ENCODE measurements at regions not wholly inside any gene's neighbourhood (a gene's known extent, or its start where the extent isn't known, plus 50 kb on each side); places are given as distances from the start of the nearest gene placed in this dataset.

DNA sequence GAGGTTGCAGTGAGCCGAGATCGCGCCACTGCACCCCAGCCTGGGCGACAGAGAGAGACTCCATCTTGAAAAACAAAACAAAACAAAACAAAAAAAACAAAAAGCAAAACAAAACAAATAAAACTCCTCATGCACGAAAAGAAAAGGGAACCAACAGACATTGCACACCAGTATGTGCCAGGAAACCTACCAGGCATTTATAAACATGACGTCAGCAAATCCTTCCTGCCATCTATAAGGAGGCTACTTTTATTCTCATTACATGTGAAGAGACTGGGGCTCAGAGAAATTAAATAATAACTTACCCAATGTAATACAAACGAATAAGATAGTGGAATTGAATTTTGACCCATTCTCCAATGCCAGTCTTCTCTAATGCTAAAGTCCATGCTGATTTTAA lies 197.2 kb downstream of the NUFIP1 start:
- H2AK5ac ChIP-seq (ENCODE audit: low read depth, low read length), result no peak overlapping the region
- no peak overlapping the region for H4K8ac ChIP-seq (ENCODE audit: extremely low read depth, insufficient read depth, low read length)
- no peak overlapping the region for H3K18ac ChIP-seq (ENCODE audit: extremely low read depth, low read length)
- H4K91ac ChIP-seq (replicated peaks; ENCODE audit: insufficient read length, low read length), result no peak overlapping the region
- H3K23me2 ChIP-seq (ENCODE audit: low read depth, low read length), result no peaks in the 10 kb centered on the region
- H3K79me2 ChIP-seq (ENCODE audit: control insufficient read depth in 1 of 2, insufficient read depth in 2 of 2, low read length in 2 of 2), result no peaks in the 10 kb centered on the region
- no peak overlapping the region for H3K27ac ChIP-seq (ENCODE audit: low read depth, low read length)
- H2BK20ac ChIP-seq (ENCODE audit: low read length), result no peak overlapping the region
- no peak overlapping the region for H3K4me3 ChIP-seq (ENCODE audit: extremely low read depth in 1 of 4, insufficient read depth in 2 of 4, low read depth in 3 of 4, low read length in 4 of 4)
- H3K79me1 ChIP-seq (ENCODE audit: low read depth, low read length), result no peaks in the 10 kb centered on the region
- H3K36me3 ChIP-seq (ENCODE audit: control insufficient read depth in 2 of 4, insufficient read depth in 4 of 4, low read length in 3 of 4), result no peaks in the 10 kb centered on the region
- ChIA-PET POLR2A (ENCODE audit: partially characterized antibody) (no interaction called here), CTCF (ENCODE audit: partially characterized antibody) (no interaction called here)
- DNase-seq (ENCODE audit: low read depth in 1 of 2, low spot score in 2 of 2) (no peak), FAIRE-seq (no peak)
- H2BK12ac ChIP-seq (ENCODE audit: low read depth, low read length), result no peak overlapping the region
- peaks cover 0 to 4% (median 0%) of the 10 kb centered on the region in 4 experiments; a peak in 1 of 7 replicates for H3K4me1 ChIP-seq (replicated peaks in 1 of 4; ENCODE audit: control insufficient read depth in 3 of 4, insufficient read depth in 4 of 4, low read length in 3 of 4)
- H3K14ac ChIP-seq (ENCODE audit: insufficient read length), result no peak overlapping the region
- H2BK5ac ChIP-seq (ENCODE audit: low read depth, low read length), result no peak overlapping the region
- WGBS, 2 experiments (ENCODE audit: extremely low coverage in 1 of 2, insufficient coverage in 1 of 2, insufficient read length in 1 of 2, insufficient replicate concordance in 2 of 2, low coverage in 1 of 2, low lambda C conversion rate in 2 of 2, missing lambda C conversion rate in 1 of 2), result 87% methylated on average over 7 of the region's 7 CpGs; no CpG with 5 or more reads in 1 of the 2 experiments
- H3K9ac ChIP-seq (replicated peaks in 1 of 4; ENCODE audit: extremely low read depth in 1 of 4, low read depth in 3 of 4, low read length in 3 of 4), result no peak overlapping the region
- no peaks in the 10 kb centered on the region for H3K9me3 ChIP-seq (ENCODE audit: insufficient read depth in 2 of 2, low read depth in 1 of 2, low read length in 1 of 2)
- no peak overlapping the region for H4K5ac ChIP-seq (ENCODE audit: insufficient read length, low read depth, low read length)
- H3K23ac ChIP-seq (ENCODE audit: insufficient read length), result no peak overlapping the region
- no peaks in the 10 kb centered on the region for H3K27me3 ChIP-seq (replicated peaks in 1 of 4; ENCODE audit: control insufficient read depth in 3 of 4, extremely low read depth in 1 of 4, insufficient read depth in 3 of 4, low read length in 3 of 4)
- H3K56ac ChIP-seq (replicated peaks; ENCODE audit: insufficient read length, low read depth, low read length), result no peak overlapping the region
- no peak overlapping the region for H2BK120ac ChIP-seq (replicated peaks; ENCODE audit: low read depth, low read length)
- no peak overlapping the region for H3K4ac ChIP-seq (replicated peaks; ENCODE audit: insufficient read length, low read depth, low read length)
- no peak overlapping the region for H3K4me2 ChIP-seq (ENCODE audit: insufficient read depth in 1 of 2, low read depth in 2 of 2, low read length in 2 of 2)
- H2BK15ac ChIP-seq (ENCODE audit: low read length), result no peak overlapping the region
- no peak overlapping the region for H2AFZ ChIP-seq (ENCODE audit: low read length)
- H4K20me1 ChIP-seq (replicated peaks in 1 of 2; ENCODE audit: control insufficient read depth in 1 of 2, insufficient read depth in 2 of 2, low read length in 2 of 2), result no peaks in the 10 kb centered on the region
- TF ChIP-seq ASH2L (IDR thresholded peaks at IDR 0.05; ENCODE audit: low read length) (no peak), SAP30 (IDR thresholded peaks at IDR 0.05; ENCODE audit: insufficient read depth, insufficient replicate concordance, low read length) (no peak), SIX5 (IDR thresholded peaks at IDR 0.05; ENCODE audit: low read depth, low read length) (no peak), MAX (IDR thresholded peaks at IDR 0.05) (no peak), CHD2 (IDR thresholded peaks at IDR 0.05; ENCODE audit: low read length) (no peak), FOSL1 (IDR thresholded peaks at IDR 0.05; ENCODE audit: insufficient read depth, low read depth, low read length) (no peak), MAFK (IDR thresholded peaks at IDR 0.05; ENCODE audit: low read depth, low read length) (no peak)
- TF ChIP-seq, protein P1, sequence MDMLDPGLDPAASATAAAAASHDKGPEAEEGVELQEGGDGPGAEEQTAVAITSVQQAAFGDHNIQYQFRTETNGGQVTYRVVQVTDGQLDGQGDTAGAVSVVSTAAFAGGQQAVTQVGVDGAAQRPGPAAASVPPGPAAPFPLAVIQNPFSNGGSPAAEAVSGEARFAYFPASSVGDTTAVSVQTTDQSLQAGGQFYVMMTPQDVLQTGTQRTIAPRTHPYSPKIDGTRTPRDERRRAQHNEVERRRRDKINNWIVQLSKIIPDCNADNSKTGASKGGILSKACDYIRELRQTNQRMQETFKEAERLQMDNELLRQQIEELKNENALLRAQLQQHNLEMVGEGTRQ (IDR thresholded peaks at IDR 0.05; ENCODE audit: low read length), result no peak
